HG03439 (cell line): ENCODE measurements at regions not wholly inside any gene's neighbourhood (a gene's known extent, or its start where the extent isn't known, plus 50 kb on each side); places are given as distances from the start of the nearest gene placed in this dataset.

Source experiments
- ATAC-seq: cut with Tn5 transposase; IDR thresholded peaks from one replicate; pipeline ENCODE4 v1.9.1; 2021; ENCODE audit warnings: mild to moderate bottlenecking, moderate library complexity; ENCODE audit not compliant: unreplicated experiment

GRCh38 chr6:98782772-98783171, 51.6 kb upstream of the POU3F2 start:
- no peak for ATAC-seq

DNA sequence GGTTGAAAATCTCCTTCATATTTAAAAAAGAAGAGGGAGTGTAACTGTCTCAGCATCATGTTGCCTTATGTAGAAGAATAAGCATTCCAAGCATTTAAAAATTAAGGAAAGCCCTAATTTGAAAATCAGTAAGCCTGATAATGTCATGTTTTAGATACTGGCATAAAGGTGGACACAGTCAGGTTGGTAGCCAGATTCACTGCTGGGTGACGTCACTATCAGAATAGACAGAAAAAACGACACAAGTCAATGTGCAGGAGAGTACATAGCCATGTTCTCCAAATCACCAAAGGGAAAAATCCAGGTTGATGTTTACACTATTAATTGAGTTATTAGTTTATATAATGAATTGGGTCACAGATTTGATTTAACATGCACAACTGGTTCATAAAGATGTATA, 50.8 kb upstream of the POU3F2 start:
- ATAC-seq: no peak
